Neural cell (in vitro differentiated cells): ENCODE measurements at regions not wholly inside any gene's neighbourhood (a gene's known extent, or its start where the extent isn't known, plus 50 kb on each side); places are given as distances from the start of the nearest gene placed in this dataset.

Source experiments
- CTCF ChIP-seq: fragments of 450-650 bp; IDR thresholded peaks from 2 replicates; pipeline ENCODE4 v1.5.1; 2014; ENCODE audit warnings: antibody characterized with exemption, mild to moderate bottlenecking, moderate library complexity; ENCODE audit not compliant: poor library complexity, severe bottlenecking
- EP300 ChIP-seq: fragments of 450-650 bp; conservative IDR thresholded peaks from 2 replicates; pipeline ENCODE4 v1.6.1; 2014; ENCODE audit warnings: antibody characterized with exemption, mild to moderate bottlenecking, moderate library complexity; ENCODE audit not compliant: poor library complexity, severe bottlenecking
- POLR2AphosphoS5 ChIP-seq: IDR thresholded peaks from 2 replicates; pipeline ENCODE4 v1.6.1; 2012
- RAD21 ChIP-seq: fragments of 450-650 bp; conservative IDR thresholded peaks from 2 replicates; pipeline ENCODE4 v1.6.1; 2014; ENCODE audit warnings: antibody characterized with exemption, mild to moderate bottlenecking, moderate library complexity
- SMC3 ChIP-seq: fragments of 450-650 bp; conservative IDR thresholded peaks from 2 replicates; pipeline ENCODE4 v1.6.1; 2014; ENCODE audit warnings: antibody characterized with exemption, mild to moderate bottlenecking, moderate library complexity; ENCODE audit not compliant: poor library complexity
- TF ChIP-seq, protein P1 (sequence below): IDR thresholded peaks from 2 replicates; pipeline ENCODE4 v1.6.1; 2012; ENCODE audit warnings: borderline replicate concordance

- TF ChIP-seq CTCF (no peak), EP300 (no peak), POLR2AphosphoS5 (no peak), SMC3 (no peak), RAD21 (no peak)
- TF ChIP-seq, protein P1, sequence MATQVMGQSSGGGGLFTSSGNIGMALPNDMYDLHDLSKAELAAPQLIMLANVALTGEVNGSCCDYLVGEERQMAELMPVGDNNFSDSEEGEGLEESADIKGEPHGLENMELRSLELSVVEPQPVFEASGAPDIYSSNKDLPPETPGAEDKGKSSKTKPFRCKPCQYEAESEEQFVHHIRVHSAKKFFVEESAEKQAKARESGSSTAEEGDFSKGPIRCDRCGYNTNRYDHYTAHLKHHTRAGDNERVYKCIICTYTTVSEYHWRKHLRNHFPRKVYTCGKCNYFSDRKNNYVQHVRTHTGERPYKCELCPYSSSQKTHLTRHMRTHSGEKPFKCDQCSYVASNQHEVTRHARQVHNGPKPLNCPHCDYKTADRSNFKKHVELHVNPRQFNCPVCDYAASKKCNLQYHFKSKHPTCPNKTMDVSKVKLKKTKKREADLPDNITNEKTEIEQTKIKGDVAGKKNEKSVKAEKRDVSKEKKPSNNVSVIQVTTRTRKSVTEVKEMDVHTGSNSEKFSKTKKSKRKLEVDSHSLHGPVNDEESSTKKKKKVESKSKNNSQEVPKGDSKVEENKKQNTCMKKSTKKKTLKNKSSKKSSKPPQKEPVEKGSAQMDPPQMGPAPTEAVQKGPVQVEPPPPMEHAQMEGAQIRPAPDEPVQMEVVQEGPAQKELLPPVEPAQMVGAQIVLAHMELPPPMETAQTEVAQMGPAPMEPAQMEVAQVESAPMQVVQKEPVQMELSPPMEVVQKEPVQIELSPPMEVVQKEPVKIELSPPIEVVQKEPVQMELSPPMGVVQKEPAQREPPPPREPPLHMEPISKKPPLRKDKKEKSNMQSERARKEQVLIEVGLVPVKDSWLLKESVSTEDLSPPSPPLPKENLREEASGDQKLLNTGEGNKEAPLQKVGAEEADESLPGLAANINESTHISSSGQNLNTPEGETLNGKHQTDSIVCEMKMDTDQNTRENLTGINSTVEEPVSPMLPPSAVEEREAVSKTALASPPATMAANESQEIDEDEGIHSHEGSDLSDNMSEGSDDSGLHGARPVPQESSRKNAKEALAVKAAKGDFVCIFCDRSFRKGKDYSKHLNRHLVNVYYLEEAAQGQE: no peak
Measured at GRCh38 chr5:4523038-4523437, 617.1 kb upstream of the ADAMTS16 start.
